HL-60/S4 (cell line): ENCODE measurements at regions not wholly inside any gene's neighbourhood (a gene's known extent, or its start where the extent isn't known, plus 50 kb on each side); places are given as distances from the start of the nearest gene placed in this dataset.

Experiments
- in situ Hi-C: fragments of 300-500 bp; cut with MboI; formaldehyde crosslinking; loops from 2 replicates; pipeline ENCODE4 v1.14.3; 2022; ENCODE audit warnings: low sequenced_read_pairs

DNA sequence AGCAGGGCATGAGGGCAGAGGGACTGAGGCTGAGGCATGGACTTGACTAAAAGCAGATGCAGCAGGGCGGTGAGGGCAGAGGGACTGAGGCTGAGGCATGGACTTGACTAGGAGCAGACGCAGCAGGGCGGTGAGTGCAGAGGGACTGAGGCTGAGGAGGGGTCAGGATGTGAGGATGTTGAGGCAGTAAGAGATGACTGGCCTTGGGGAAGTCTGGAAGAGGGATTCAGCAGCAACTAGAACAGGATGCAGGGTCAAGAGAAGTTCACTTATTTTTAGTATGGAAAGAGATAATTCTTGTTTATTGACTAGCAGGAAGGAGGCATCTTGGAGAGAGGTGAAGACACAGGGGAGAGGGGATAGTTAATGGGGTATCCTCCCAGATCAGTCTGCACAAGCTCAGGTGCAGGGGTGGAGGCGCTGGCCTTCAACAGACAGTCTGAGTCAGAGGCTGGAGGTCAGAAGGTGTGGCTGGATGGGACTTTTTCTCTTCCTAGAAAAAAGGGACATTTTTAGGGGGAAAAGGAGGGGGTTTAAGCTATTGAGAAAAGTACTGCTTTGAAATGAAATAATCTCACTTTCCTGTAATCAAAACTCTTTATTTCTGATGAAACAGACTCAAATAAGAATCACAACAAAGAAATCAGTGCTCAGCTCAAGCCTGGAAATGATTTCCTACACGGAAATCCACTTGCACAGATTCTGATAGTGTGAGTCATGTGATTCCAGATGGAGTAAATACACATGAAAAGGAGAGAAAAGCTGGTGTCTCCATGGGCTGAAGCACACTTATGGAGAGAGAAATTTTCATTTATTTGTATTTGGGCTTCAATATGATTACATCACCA lies 130.9 kb downstream of the PALM2AKAP2 start:
- in situ Hi-C loops, result no loop called here

DNA sequence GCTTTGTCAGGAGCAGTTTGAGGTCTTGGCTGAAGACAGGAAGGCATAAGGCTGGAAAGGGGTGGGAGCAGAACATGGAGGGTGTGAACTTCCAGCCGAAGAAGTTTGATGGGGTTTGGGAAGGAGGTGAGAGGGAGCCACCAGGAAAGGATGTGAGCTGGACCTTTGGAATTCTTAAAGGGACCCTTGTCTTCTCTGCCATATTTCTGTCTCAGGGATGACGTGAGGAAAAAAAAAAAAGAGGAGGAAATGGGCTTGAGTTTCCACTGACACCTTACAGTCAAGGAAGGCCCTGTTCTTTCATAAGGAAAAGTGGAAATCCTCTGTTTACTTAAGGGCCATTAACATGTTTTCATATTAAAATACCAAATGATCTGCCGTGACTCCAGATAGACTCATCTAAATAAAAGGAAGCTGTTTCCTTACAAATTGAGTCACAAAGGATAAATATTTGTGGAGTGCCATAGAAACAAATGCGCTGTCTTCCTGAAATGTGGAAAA lies 132.1 kb downstream of the PALM2AKAP2 start:
- in situ Hi-C loops, result no loop called here

DNA sequence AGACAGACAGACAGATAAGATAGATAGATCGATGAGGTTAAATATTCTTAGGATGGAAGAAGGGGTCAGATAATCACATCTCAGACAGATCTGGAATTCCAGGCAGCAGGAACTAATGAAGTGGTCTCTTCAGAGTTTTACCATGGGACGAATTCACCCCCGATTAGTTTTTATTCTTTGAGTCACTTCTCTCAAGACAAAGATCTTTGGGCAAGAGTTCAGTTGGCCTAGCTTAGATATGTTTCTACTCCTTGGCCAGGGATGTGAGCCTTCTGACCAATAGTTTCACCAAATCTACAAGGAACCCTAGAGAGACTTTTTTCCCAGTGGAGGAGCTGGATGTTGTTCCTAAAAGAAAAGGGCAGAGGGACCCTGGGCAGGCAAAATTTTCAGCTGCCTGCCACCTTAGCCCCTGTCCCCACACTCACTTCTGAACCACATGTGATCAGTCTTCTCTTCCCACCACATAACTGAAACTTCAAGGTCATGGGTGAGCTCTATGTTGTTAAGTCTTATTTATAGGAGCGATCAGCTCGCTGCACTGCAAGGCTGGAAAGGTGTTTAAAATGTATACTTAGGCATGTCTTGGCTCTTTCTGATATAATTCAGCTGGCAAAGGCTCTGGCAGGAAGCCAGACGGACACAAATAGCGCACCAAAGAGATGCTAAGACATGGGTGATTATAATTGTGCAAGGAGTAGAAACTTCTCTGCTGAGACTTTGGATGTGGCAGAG lies 132.9 kb downstream of the PALM2AKAP2 start:
- in situ Hi-C loops, result no loop called here

DNA sequence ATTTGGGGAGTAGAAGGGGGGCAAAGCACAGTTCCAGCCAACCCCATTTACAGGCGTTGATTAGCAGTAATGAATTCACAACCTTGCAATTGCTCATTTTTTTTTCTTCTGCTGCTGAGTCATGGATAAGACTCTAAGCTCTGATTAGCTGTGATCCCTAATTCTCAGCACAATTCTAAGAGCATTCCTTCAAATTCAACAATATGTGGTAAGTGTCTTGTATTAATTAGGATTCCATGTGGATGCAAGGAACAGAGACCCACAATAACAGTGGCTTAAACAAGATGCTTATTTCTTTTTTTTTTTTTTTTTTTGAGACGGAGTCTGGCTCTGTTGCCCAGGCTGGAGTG lies 133.4 kb downstream of the PALM2AKAP2 start:
- in situ Hi-C loops, result no loop called here

DNA sequence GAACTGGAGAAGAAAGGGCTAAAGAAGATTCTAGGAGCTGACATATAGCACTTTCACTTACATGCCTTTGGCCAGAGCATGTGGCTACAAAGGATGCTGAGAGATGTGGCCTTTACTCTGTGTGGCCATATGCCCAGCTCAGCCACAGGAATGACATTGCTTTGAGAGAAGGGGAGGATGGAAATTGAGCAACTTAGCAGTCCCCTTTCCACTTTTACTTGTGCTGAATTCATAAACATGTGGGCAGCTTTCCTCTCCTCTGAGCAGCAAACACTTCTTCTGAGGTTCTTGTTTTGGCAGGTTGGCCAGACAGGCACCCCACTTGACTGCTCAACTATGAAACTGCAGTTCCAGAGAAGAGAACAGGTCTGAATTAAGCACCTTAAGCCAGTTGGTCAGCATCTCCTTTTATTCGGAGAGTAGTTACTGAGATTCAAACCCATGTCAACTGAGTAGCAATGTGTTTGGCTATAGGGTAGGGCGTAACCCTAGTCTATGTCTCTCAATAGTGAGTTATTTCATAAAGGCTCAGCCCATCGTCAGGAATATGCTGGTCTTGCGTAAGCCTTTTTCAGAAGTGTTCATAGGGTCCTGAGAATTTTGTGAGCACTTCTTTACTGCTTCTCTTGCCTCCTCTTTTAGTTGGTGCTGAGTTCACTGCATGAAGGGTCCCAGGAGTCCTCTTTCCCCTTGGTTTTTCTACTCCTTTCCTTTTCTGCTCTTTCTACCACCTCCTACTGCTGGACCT lies 134.5 kb downstream of the PALM2AKAP2 start:
- in situ Hi-C loops, result no loop called here

DNA sequence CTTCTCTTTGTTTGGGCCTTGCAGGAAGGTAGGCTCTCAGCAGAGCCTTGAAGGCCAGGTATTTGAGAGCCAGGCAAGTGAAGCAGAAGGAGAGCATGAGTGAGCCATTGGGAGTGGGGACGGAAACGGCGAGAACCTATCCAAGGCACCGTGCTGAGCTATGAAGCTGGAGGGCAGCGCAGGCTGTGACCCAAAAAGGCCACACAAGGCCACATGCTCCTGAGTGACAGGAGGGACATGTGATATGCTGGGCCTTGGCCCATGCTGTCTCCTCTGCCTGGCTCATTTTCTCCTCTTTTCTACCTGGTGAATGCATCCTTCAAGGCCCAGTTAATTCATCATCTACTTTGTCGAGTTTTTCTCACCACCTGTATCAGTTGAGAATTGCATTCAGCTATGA lies 136.3 kb downstream of the PALM2AKAP2 start:
- in situ Hi-C loops, result no loop called here

DNA sequence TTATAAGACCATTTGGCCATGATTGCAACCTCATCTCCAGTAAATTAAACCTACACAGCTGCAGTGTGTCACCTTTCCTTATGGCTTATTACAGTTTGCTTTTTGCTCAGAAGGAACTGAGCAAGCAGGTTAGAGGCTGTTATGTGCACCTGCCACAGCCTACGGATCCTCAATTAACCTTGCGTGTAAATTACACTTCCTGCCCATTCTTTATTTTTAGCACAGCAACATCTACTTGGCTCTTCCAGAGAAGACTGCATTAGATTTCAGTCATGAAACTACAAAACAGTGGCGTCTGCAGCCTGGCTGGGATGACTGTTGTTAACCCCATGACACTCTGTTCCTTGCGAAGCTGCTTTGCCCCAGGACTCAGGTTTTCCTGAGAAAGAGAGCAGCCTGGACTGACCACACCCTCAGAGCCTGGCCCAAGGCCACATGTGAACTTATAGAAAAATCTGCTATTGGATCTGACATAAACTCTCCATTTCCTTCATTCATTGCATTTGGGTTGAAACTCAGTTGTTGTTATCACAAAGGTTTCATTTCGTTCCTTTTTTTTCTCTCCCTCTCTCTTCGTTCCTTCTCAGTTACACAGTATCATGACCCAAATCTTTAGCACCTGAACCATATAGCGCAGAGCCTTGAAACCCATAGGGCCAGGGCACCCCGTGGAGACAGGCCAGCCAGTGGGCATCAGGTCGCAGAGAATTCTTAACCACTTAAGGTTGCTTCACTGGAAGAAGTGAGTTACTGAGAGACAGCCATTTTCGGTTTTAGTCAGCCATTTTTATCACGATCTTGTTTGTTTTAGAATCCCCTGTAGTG lies 138.6 kb downstream of the PALM2AKAP2 start:
- in situ Hi-C loops, result no loop called here

DNA sequence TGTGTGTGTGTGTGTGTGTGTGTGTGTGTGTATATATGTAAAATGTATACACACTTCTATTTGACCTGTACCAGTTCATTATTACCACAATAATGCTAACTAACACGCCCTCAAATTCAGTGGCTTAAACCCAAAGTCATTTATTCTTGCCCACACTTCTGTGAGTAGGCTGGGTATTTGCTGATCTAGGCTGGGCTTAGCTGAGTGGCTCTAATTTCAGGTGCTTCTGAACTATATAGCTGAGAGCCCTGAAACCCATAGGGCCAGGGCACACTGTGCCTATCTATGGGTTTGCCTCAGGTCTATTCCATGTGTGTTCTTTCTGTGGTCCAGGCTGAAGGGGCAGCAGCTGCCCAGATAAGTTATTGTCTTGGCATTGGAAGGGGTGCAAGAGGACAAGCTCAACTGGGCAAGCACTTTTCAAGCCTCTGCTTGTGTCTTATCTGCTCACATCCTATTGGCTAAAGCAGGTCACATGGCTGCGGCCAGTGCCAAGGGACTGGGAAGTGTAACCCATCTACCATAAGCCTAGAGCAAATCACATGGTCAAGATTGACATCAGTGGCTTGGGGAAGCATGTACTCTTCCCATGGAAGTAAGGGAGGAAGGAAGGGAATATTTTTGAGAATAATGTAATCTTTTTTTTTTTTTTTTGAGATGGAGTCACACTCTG lies 139.9 kb downstream of the PALM2AKAP2 start:
- in situ Hi-C loops, result no loop called here

DNA sequence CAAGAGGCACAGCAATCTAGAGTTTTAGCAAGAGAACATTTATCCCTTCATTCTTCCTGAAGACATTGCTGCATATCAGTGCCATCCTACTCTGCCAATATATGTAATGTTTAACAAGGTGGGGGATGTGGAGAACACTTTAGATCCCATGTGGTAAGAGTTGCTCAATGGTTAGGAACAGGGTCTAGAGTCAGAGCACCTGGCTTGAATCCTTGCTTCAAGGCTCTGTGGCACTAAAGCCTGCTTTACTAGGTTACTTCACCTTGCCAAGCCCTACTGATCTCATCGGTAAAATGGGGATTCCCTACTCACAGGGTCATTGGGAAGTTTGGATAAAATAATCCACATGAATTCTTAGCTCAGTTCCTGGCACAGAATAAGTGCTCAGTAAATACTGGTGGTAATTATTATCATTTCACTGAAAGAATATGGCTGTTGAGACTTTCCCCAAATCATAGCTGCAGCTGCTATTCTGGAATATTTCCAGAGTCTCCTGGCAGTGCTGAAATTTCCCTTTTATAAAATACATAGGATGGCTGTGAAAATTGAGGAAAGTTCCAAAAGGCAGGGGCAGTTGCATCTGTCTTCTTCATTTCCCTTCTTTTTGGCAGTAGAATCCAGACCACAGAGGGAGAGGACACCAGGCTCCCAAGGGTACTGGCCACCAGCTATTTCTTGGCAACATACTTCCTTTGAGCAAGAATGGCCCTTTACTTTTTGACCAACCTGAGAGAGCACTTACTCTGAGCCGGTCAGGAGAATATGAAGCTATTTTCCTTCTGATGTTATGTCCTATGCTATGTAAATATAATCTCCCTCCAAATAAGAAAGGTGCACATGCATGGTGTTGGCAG lies 142.8 kb downstream of the PALM2AKAP2 start:
- in situ Hi-C loops, result no loop called here

DNA sequence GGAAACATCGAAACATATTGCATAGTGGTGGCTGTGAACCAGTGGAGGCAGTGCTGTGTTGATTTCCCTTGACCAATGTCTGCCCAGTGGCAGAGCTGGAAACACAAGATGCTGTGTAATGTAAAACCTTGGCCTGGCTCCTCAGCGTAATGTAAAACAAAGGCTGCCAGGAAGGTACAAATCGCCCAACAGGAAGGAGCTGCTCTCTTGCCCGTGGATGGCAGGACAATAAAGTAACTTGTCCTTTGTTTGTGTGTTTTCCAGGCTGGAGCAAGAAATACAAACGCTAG lies 143.4 kb downstream of the PALM2AKAP2 start:
- in situ Hi-C loops, result no loop called here

DNA sequence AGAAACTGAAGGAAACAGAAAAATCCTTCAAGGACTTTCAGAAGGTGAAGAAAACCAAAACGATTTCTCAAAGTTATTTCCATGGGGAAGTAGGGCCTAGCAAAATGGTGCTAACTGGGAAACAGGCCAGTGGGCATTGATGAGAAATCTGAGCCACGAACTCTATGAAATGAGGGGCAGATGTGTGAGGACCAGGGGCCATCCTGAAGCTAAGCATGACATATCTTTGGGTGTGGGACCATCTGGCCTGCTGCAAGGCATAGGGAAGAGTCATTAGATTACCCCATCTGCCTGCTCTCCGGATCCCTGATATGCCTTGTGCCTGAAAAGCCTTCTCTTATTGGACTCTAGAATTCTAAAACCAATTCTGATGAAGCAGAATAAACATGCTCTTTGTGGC lies 143.8 kb downstream of the PALM2AKAP2 start:
- in situ Hi-C loops, result no loop called here

DNA sequence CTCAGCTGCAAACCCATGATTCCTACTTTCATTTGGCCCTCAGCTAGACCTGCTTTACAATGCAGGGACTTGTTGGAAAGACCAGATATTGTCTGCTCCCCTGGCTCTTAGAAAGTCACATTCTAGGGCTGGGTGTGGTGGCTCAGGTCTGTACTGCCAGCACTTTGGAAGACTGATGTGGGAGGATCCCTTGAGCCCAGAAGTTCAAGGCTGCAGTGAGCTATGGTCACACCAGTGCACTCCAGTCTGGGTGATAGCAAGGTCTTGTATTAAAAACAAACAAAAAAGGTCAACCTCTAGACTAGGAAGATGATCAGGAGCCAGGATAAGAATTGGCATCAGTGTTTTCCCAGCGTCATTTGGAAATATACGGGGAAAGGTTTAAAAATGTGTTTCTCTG lies 145.8 kb downstream of the PALM2AKAP2 start:
- in situ Hi-C loops, result no loop called here

DNA sequence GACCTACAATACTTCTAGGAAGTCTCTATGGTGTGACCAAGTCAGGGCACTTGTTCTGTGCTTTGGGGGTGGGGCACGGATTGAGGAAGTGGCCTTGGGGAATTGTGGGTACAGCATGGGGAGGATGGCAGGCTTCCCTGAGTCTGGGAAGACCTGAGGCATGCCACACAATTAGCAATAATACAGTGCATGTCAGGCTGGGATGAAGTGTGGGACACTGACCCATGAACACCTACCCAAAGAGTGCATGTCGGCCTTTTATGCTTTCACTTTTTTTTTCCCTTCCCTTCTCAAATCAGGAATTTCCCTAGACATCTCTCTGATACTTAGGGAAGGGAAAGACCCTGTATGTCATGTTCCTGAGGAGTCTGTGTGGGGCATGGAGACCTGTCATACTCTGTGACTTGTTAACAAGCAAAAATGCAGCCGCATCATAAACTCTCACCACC lies 146.4 kb downstream of the PALM2AKAP2 start:
- in situ Hi-C loops, result no loop called here

DNA sequence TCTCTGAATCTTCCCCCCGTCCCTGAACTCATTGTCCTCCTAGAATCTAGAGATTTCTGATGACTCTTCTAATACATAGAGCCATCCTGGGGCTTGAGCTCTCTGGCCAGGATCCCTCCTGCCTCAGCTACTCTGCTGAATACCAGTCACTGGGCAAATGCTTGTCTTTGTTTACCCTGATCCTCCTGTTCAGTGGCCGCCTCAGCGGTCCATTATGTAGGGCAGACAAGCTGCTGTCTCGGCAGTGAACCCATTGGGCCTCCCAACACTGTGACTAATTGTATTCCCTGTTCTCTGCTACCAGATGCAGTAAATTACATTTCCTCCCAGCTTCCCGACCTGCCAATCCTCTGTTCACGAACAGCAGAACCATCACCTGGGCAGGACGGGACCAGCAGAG lies 151.6 kb downstream of the PALM2AKAP2 start:
- in situ Hi-C loops, result no loop called here

DNA sequence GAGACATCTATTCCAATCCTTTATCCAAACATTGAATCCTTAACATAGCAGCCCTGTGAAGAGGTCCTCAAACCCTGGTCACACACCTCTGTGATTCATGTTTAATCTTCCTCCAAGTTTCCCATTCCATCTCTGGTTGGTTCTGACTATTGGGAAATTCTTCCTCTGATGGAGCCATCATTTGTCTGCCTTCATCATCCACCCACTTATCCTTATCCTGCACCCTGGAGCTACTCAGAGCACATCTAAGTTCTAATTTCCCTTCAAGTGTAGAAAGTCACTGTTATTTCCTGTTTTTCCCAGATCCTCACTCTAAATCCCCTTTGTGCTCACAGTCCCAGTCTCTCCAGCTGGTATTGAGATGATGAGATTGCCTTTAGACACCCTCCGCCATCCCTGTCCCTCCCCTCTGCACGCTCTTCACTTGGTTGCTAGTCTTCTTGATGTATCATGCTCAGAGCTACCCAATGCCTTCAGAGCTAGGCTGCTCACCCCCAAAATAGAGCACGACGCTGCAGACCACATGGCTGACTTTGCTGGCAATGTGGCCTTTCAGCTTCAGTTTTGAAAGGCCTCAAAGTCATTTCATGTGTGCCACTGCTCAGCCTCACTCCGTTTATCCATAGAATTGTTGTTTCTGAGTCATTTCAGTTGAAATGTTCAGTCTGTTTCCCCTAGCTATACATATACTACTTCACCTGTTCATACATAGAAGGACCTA lies 154.3 kb downstream of the PALM2AKAP2 start:
- in situ Hi-C loops, result no loop called here

DNA sequence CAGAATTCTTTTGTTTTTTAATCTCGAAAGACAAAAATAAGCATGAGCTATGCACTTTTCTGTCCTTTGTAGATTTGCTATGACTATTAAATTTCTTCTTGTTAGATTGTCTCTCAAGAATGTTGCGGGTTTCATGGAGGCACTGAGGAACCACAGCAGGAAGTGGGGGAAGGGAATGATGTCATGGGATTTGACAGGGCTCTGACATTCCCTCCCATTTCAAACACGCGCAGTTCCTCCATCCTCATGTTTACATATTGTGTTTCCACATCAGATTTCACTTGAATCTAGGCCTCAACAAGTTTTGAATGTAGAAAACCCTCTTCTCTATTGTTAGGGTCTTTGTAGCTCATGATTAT lies 154.8 kb downstream of the PALM2AKAP2 start:
- in situ Hi-C loops, result no loop called here

DNA sequence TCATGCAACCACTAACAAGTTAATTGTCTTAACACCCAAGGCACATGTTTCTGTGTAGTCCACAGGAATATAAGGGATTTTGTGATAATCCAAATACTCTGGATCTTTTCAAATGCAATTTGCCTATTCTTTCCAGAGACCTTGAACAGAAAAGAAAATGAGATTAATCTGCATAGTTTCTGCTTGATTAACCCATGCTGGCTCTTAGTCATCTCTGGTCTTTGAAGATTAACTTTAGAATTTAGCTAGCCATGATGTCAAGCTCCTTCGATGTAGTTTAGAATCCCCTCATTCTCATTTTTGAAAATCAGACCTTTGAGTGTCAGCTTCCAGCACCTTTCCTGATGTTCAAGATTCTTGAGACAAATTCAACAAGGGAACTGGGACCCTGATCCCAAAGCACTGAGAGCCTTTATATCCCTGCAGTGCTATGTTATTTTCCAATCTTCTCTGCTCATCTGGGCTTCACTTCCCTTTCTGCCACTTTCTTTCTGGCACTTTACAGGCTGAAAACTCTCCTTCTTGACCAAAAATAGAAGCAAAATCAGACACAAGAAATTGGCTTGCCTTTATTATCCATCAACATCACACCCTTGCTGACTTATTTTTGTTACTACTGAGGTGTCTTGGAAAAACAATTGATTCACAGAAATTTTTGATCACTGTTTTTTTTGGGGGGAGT lies 155.5 kb downstream of the PALM2AKAP2 start:
- in situ Hi-C loops, result no loop called here

DNA sequence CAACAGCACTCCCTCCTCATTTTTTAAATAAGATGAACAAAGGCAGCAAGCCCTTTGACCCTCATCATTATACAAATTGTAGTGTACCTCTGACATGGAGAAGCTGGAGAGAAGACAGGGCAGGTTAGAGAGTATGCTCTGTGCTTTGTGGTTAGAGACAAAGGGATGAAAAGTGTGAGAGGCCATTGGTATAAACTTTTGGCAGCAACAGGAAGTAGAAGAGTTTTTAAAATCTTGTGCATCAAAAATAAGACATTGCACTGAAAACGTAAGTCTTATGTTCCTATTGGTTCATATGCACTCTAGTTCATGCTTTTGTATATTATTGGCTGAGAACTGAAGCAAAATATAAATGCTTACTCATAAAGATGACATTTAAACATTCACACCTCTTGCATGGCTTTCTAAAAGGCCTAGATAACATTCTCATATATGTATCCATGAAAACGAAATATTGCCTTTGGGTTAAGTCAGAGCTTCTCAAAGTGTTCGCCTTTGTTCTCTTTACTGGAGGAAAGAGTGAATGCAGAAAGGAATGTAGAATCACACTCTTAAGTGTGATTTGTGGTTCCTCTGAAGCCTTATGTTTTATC lies 158.0 kb downstream of the PALM2AKAP2 start:
- in situ Hi-C loops, result no loop called here
